IPS-NIHi11 (cell line): ENCODE measurements at regions not wholly inside any gene's neighbourhood (a gene's known extent, or its start where the extent isn't known, plus 50 kb on each side); places are given as distances from the start of the nearest gene placed in this dataset.
"Not testable (repeated sequence)": the region's sequence is repeated elsewhere in the genome, so short reads cannot be mapped to it uniquely, and the experiment has no call there.

Experiments used
- DNase-seq: peaks from one replicate; pipeline ENCODE4 v3.0.0; 2012; ENCODE audit warnings: mixed read lengths, low spot score

DNA sequence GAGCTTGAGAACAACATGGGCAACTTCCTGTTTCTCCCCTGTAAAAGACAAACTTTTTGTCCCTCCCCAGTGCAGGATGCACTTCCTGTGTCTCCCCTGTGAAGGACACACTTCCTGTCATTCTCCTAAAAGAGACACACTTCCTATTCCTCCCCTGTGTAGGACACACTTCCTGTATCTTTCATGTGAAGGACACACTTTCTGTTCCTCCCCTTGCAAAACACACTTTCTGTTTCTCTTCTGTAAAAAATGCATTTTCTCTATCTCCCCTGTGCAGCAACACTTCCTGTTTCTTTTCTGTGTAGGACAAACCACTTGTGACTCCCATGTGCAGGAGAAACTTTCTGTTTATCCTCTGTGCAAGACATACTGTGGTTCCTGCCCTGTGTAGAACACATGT is 488.6 kb upstream of the USP9Y start:
- no peak for DNase-seq

DNA sequence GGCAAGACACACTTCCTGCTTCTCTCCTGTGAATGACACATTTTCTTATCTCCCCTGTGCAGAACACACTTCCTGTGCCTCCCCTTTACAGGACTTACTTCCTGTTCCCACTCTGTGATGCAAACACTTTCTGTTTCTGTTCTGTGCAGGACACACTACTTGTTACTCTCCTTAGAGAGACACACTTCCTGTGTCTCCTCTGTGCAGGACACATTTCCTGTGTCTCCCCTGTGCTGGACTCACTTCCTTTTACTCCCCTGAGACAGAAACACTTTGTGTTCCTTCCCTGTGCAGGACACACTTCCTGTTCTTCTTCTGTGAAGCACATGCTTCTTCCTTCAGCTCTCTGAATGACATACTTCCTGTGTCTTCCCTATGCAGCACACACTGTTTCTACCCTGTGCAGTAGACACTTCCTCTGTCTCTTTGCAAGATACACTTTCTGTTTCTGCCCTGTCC is 485.4 kb upstream of the USP9Y start:
- no peak for DNase-seq

DNA sequence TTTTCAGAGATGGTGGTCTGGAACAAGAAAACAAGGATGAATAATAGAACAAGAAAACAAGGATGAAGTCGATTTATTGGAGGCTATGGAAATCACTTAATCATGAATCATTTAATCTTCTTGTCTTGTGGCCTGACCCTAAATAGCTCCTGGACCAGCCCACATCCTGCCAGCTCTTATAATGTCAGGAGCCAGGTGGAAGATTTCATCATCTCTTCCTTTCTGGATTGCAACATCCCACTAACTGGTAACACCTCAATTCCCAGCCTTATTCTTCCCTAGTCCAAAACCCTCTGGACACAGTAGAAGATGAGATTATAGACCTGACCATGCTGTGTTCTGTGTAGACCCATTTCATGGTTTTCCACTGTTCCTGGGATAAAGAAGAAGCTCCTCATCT is 470.1 kb upstream of the USP9Y start:
- no peak for DNase-seq

DNA sequence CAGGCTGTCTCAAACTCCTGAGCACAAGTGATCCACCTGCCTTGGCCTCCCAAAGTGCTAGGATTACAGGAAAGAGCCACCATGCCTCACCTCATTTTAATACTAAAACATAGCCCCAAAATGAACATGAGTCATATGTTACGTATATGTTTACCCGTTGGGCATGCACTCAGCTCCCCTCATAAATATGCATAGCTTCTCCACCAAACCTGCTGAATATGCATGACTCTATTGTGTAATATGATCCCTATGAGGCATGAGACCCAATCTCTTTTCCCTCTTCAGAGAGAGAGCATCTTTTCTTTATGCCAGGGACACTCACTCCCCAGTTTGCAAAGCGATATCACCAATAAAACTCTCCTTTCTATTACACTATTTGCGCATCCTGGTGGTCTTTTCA is 464.6 kb upstream of the USP9Y start:
- no peak for DNase-seq

DNA sequence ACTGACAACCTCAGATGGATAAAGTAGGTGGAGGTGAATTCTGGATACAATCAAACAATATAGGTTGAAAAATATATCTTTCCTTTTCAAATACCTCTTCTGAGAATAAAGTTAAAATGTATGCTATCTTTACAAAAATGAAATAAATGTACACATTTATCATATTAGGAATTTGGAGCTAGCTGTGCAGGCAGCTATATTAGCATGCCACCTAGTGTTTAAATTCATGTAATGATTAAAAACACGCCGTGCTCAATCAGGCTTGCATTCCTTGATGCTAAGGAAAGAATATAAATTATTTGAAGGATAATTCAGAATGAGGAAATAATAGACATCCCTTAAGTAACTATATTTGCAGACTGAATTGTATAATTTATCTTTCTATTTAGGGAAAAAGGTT is 460.7 kb upstream of the USP9Y start:
- not testable (repeated sequence) for DNase-seq

DNA sequence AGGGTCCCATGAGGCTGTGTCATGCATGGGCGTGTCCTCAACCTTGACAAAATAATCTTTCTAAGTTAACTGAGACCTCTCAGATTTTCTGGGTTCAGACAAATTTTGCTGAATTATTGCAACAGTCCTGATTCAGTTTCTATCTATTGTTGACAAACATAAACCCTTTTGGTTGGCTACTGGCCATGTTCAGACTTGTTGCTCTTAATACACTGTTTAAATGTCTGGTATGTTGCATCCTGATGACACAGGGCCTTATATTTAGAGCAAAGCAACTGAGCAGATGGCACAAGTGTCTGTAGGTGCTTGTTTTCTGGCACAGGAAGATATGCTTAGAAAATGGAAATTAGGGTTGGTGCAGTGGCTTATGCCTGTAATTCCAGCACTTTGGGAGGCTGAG is 456.9 kb upstream of the USP9Y start:
- no peak for DNase-seq

DNA sequence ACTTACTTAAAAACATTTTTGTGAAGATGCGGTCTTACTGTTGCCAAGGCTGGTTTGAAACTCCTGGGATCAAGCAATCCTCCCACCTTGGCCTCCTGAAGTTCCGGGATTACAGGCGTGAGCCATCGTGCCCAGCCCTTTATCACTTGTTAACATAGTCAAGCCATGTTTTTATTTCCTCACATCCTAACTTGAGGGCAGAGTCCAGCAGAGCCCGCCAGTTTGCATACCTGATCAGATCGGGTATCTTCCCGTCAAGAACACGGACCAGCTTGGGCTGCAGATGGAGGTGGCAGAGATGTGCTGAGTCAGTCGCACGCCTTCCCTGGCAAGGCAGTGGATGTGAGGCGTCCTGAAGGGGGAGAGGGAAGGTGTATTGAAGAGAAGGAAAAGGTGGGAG is 447.3 kb upstream of the USP9Y start:
- no peak for DNase-seq

DNA sequence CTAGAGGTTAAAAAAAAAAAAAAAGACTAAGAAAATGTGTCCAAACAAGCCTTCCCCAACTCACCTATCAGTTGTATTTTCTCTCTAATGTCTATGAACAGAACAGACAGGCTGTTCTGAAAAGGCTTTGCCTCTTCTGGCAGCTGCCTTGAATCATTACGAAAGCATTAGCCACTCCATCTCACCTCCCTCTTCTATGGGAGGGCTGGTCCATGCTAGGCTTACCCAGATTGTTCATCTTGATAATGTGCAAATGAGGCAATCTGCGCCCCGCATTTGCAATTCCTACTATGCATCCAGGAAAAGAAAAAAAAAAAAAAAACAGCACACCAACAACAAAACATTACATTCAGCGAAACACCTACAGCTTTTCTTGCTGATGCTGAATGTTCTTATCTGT is 429.9 kb upstream of the USP9Y start:
- no peak for DNase-seq

DNA sequence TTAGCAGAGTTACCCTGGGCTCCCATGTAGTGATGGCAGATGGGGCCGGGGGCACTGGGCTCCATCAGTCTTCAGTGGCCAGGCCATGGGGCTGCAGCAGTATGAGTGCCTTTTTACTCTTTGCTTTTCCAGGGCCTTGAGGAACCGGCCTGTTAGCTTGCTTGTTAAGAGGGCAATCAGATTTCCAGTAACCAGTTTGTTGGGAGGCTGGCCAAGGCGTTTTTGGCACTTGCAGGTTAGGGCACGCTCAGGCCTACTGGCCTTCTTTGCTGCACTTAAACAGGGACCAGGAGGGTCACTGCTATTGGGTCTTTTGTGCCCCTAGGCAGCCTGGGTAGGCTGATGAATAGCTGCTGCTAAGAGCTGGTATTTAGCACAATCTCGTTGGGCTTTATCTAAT is 415.4 kb upstream of the USP9Y start:
- no peak for DNase-seq

DNA sequence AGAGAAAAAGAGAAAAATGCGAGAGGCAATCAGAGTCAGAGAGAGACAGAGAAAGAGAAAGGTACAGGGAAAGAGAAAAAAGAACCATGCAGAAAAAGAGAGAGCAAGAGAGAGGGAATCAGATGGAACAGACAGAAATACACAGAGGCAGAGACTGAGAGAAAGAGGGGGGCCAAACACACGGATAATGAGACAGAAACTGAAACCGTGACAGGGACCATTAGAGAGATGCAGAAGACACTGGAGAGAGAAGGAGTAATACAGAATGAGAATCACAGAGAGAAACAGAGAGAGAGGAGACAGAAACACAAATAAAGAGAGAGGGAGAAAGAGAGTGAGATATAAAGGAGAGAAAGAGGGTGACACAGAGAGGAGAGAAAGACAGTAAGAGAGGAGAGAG is 412.1 kb upstream of the USP9Y start:
- no peak for DNase-seq

DNA sequence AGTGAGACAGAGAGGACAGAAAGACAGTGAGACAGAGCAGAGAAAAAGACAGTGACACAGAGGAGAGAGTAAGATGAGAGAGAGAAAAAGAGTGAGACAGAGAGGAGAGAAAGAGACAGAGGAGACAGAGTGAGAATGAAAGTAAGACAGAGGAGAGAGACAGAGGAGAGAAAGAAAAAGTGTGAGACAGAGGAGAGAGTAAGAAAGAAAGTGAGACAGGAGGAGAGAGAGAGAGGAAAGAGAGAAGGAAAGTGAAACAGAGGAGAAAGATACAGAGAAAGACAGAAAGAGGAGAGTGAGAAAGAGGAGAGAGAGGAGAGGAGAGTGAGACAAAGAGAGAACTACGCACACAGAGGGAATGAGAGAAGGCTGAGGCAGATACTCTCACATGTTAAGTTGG is 411.6 kb upstream of the USP9Y start:
- no peak for DNase-seq

DNA sequence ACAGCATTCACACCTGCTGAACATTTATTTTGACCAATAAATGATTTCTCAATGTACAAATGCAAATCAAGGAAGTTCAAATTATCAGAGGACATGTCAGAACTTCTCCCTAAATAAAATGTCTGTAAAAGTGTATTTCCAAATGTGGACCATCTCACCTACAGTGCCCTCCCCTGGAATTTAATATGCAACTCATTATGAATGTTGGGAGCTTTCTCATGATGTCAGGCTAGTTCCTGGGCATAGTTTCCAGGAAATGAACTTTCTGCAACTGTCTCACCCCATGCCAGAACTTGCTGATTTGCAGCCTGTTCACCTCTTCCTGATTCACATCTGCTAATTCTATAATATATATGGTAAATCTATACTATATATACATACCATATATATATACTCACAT is 408.5 kb upstream of the USP9Y start:
- DNase-seq, result no peak

DNA sequence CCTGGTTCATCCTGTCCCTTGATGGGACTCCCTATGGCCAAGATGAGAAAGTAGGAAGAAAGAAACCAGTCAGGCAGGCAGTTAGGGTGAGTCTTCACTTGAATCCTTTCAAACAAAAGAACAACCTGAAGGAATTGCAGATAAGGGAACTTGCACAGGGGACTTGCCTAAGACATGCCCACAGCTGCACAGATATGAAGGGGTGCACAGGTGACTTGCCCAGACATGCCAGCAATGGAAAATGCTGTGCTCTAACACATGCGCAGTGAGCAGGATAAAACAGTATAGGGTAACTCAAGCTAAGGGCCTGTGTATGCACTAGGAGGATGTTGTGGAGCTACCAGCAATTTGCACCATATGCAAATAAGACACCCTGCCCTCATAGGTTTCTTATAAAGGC is 404.6 kb upstream of the USP9Y start:
- no peak for DNase-seq

DNA sequence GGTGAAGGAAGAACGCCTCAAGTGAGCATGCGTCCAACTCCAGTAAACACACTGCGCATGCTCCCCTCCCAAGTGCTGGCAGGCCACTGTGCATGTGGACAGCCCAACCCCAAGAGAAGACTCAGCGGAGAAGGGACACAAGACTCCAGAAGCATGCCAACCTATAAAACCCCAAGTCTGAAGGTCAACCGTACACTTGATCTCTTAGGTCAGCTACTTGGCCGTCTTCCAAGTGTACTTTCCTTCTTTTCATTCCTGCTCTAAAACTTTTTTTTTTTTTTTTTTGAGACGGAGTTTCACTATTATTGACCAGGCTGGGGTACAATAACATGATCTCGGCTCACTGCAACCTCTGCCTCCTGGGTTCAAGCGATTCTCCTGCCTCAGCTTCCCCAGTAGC is 401.2 kb upstream of the USP9Y start:
- not testable (repeated sequence) for DNase-seq

DNA sequence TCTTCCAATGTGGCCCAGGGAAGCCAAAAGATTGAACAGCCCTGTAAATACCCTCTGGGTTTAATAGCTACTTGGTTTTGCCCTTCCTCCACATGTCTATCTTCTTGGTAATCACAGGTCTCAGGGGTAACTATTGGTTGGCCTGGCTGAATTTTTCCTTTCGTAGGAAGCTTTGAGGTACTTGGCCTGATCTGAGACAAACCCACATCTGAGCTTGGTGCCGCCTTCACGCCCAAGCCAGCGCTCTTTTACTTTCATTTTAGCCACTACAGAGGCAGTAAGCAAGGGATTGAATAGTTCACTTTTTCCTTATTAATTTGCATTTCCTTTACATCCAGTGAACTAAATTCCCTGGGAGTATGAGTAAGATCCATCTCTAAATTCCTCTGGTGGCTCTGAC is 397.6 kb upstream of the USP9Y start:
- no peak for DNase-seq

DNA sequence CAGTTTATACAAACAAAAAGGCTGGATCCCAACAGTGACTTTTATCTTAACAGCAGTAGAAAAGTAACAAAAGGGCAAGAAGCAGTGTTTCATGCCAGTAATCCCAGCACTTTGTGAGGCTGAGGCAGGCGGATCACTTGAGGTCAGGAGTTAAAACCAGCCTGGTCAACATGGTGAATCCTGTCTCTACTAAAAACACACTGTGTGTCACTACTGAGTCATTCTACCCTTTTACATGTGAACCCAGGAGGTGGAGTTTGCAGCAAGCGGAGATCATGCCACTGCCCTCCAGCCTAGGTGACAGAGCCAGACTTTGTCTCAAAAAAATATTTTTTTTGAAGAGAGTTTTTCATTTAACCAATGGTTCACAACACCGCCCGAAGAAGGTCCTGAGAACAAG is 395.6 kb upstream of the USP9Y start:
- no peak for DNase-seq

DNA sequence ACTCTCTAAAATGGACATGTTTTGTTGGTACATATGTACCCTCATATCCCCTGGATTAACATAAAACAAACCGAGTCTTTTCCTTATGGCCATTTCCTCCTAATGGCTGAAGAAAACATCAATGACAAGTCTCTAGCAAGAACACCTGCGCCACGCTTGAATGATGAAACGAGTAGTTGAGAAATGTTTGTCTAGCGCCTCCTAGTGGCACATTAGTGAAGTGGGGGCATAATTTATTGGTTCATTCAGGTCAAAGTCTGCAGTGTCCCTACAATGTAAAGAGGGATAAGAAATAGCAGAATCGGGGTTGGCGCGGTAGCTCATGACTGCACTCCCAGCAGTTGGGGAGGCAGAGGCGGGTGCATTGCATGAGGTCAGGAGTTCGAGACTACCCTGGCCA is 391.8 kb upstream of the USP9Y start:
- no peak for DNase-seq

DNA sequence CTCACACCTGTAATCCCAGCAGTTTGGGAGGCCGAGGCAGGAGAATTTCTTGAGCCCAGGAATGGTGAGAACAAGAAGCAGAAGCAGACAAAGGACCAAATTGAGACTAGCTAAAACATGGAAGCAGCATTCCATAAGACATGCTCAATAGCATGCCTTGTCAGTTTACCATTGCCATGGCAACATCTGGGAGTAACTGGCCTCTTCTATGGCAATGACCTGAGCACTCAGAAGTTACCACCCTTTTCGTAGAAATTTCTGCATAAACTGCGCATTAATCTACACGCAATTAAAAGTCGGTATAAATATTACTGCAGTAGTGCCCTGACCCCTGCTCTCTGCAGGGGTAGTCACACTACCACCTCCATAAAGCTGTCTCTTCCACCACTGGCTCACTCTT is 390.2 kb upstream of the USP9Y start:
- DNase-seq, result no peak

DNA sequence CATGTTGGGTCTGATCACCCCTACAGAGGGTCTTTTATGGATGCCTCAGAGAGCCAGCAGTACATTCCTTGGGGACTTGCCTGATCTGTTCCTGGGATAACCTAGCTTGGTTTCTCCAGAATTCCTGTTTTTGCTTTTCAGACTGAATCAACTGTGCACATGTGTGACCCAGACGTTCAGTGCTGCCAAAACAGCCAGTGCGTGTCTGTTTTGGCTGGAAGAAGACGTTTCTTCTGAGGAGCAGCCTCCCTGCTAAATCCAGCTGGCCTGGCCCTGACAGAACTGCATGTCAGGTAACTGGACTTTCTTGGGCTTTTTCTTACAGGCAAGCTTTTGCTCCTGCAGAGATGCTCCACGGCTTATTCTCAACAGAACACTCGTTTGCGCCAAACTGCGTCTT is 373.3 kb upstream of the USP9Y start:
- DNase-seq, result no peak

DNA sequence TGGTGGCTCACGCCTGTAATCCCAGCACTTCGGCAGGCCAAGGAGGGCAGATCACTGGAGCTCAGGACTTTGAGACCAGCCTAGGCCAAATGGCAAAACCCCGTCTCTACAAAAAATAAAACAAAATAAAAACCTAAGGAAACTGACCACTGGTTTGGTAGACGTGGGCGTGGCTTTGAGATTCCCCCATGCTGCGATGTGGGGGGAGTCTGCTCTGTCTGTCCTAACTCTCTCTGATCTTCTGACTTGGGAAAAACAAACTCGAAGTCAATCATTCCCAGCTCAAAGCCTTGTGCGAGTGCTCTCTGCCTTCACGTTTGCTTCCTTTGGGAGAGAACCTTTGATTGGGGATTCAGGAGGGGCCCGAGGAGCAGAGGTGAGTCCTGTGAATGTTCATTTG is 369.1 kb upstream of the USP9Y start:
- not testable (repeated sequence) for DNase-seq

DNA sequence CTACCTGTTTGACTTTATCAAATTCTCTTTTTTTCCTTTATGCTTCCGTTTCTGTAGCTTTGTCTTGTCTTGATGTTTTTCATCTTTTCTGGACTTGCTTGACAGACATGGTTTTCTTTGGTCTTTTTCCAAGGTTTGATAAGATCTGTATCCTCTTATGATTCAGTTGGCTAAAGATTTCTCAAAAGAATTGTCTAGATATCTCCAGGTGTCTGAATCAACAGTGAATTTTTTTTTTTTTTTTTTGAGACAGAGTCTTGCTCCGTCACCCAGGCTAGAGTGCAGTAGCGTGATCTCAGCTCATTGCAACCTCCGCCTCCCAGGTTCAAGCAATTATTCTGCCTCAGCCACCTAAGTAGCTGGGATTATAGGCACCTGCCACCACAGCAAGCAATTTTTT is 357.8 kb upstream of the USP9Y start:
- DNase-seq, result no peak

DNA sequence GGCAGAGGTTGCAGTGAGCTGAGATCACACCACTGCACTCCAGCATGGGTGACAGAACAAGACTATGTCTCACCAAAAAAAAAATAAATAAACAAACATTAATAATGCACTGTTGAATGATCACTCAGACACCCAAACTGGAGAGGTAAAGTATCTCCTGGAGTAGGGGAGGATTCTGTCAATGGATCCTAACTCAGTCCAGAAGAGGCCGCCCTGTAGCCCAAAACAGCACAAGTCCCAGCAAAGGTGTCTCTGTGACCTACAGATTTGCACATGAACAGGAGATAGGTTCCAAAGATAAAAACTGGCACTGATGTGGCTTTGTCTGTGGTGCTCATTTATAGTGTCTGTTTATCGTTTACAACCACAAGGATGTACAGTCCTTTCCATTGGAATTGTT is 352.9 kb upstream of the USP9Y start:
- no peak for DNase-seq

DNA sequence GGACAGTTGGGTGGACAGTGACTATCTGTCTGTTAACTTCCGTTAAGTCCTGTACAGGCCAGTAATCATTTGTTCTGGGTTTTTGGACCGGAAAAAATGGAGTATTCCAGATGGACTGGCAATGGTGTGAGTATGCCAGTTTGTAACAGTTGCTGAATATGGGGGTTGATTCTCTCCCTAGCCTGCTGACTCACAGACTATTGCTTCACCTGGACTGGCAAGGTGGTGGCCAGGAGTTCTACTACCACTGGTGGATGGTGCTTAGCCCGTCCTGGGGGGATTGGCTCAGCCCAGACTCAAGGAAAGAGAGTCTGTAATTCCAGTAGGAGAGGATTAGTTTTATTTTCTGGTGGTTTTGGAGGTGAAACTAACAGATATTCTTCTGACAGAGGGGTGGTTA is 343.8 kb upstream of the USP9Y start:
- no peak for DNase-seq

DNA sequence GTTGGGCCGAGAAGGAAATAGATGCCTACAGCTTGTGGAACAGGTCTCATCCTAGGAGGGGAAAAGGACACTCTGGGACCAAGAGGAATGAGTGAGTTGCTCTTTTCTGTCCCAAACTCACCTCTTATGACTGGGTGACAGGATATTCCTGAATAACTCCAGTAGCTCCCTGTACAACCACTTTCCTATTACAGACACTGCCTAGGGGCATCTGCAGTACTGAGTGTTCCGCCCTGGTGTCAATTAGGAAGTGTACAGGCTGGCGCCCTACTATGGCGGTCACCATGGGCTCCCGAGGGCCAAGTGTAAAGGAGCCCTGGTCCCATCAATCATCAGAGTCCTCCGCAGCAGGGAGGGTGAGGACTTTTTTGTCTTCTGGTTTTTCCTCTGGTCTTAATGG is 343.4 kb upstream of the USP9Y start:
- DNase-seq, result no peak

DNA sequence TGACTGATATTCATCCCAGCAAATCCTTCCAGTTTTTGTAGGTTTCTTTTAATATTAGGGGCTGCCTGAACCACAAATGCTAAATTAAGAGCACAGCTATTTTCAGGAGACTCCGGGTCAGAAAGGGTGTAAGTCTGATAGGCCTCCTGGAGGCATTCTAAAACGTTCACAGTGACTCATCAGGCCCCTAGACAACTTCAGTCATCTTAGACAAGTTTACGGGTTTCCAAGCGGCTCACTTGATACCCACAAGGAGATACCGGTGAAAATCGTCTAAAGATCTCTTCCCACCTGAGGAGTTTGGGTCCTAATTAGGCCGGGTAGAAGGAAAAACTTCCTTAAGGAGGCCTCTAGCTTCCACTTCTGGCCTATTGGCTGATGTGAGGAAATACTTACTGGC is 342.7 kb upstream of the USP9Y start:
- no peak for DNase-seq
